Endothelial cell of umbilical vein (primary cell): ENCODE measurements at regions not wholly inside any gene's neighbourhood (a gene's known extent, or its start where the extent isn't known, plus 50 kb on each side); places are given as distances from the start of the nearest gene placed in this dataset.

Source experiments
- CTCF ChIP-seq, 2 donors: IDR thresholded peaks; 1 replicate in 1 of 2; 2 replicates in 1 of 2; pipeline ENCODE4 v1.5.1; 2011; ENCODE audit warnings: low read length in 2 of 2, mild to moderate bottlenecking in 2 of 2, moderate library complexity in 2 of 2, control low read depth in 1 of 2, inconsistent platforms in 1 of 2, low read depth in 1 of 2; ENCODE audit not compliant: insufficient read depth in 1 of 2; ENCODE audit errors: extremely low read depth in 1 of 2
- EZH2 ChIP-seq: IDR thresholded peaks from 2 replicates; pipeline ENCODE4 v1.6.1; 2012; ENCODE audit warnings: borderline replicate concordance, low read depth, mild to moderate bottlenecking, moderate library complexity, low read length, inconsistent platforms; ENCODE audit not compliant: severe bottlenecking
- GATA2 ChIP-seq: IDR thresholded peaks from 2 replicates; pipeline ENCODE4 v1.7.0; 2011; ENCODE audit warnings: low read depth, mild to moderate bottlenecking, moderate library complexity, mixed read lengths, low read length; ENCODE audit not compliant: insufficient read length, insufficient read depth
- JUN ChIP-seq: IDR thresholded peaks from 2 replicates; pipeline ENCODE4 v1.6.1; 2011; ENCODE audit warnings: borderline replicate concordance, low read depth; ENCODE audit not compliant: insufficient read length, insufficient read depth
- MYC ChIP-seq: IDR thresholded peaks from one replicate; pipeline ENCODE4 v1.6.1; 2011; ENCODE audit warnings: mild to moderate bottlenecking, low read depth, low read length
- POLR2A ChIP-seq: IDR thresholded peaks from 2 replicates; pipeline ENCODE4 v1.6.1; 2012; ENCODE audit warnings: low read depth, mild to moderate bottlenecking, control low read depth, low read length
- POLR2AphosphoS5 ChIP-seq: IDR thresholded peaks from 2 replicates; pipeline ENCODE4 v1.6.1; 2012; ENCODE audit warnings: low read depth, mild to moderate bottlenecking, control low read depth, low read length, moderate library complexity; ENCODE audit not compliant: insufficient read depth

GRCh38 chr2:82476094-82476493 lies 1983.0 kb downstream of the SUCLG1 start:
- TF ChIP-seq CTCF (IDR thresholded peaks at IDR 0.05; ENCODE audit: extremely low read depth in 1 of 2, insufficient read depth in 1 of 2, low read depth in 1 of 2, low read length in 2 of 2) (no peak), POLR2A (no peak), EZH2 (no peak), POLR2AphosphoS5 (no peak), JUN (no peak), MYC (no peak), GATA2 (no peak)
